G401 (cell line): ENCODE measurements at regions not wholly inside any gene's neighbourhood (a gene's known extent, or its start where the extent isn't known, plus 50 kb on each side); places are given as distances from the start of the nearest gene placed in this dataset.

Experiments used
- DNase-seq: peaks from one replicate; pipeline ENCODE4 v3.0.0-alpha.2; 2015; ENCODE audit warnings: low spot score
- in situ Hi-C: cut with HindIII; loops from 2 replicates; pipeline ENCODE4 v1.10.0; 2016; ENCODE audit warnings: low sequenced_read_pairs, mixed read lengths

DNA sequence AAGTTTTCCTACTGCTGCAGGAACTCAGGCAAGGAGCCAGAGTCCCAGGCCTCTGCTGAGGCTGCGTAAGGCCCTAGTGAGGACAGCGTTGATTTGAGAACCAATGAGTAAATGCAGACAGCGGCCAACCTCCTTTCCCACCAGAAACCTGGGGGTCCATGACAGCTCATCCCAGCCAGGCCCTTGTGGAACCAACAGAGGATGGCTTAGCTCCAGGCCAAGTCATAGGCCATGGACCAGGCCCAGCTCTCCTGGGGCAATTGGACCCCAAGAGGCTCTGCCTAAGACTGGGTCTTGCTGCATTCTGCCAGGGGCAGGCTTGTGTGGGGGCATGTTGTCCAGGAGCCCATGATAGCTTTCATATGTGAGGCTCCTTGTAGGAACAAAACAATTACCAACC lies 65.4 kb upstream of the PPP1R3C start:
- no peak for DNase-seq
- in situ Hi-C loops, result no loop called here

DNA sequence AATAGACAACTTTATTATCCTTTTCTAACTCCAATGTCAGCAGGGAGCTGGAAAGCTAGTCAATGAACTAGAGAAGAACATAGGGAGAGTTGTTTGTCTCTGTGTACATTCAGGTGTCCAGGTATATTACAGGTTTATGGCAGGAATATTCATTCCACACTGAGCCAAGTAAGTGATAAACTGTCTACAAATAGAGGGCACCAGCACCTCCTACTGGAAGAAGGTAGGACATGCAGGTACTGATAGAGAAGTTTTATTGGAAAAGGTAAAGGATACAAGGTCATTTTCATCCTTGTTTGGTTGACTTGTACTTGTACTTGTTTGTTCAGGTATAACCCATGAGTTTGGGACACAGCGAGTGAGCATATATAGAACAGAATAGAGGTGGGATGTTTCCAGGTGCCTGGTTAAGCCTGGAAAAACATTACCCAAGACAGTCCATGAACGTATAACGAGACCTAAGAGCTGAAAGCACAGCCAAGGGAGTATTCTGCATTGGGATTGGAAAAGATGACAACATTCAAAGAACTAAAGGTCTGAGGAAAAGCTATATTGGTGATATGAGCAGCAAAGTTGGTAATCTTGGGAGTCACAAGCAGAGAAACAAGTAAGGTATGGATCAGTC lies 61.4 kb upstream of the PPP1R3C start:
- peak; percentile 9 for DNase-seq
- in situ Hi-C loops, result no loop called here

DNA sequence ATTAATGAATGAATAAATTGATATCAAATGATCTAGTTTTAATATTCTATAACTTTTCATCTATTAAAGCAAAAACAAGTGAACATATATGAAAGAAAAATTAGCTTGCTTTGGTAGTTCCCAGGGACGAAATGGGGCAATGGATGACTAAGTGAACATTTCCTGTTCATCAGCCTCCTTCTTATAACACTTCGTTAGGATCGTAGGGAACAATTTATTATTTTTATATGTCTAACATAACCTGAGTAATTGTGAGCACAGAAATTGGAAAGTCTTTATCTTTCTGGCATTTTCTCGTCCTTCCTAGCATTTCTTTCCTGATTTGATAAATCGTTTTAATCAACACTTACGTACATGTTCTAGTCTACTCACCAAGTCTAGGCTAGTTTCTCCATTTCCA lies 59.1 kb upstream of the PPP1R3C start:
- in situ Hi-C loops, result no loop called here
- DNase-seq, result no peak

DNA sequence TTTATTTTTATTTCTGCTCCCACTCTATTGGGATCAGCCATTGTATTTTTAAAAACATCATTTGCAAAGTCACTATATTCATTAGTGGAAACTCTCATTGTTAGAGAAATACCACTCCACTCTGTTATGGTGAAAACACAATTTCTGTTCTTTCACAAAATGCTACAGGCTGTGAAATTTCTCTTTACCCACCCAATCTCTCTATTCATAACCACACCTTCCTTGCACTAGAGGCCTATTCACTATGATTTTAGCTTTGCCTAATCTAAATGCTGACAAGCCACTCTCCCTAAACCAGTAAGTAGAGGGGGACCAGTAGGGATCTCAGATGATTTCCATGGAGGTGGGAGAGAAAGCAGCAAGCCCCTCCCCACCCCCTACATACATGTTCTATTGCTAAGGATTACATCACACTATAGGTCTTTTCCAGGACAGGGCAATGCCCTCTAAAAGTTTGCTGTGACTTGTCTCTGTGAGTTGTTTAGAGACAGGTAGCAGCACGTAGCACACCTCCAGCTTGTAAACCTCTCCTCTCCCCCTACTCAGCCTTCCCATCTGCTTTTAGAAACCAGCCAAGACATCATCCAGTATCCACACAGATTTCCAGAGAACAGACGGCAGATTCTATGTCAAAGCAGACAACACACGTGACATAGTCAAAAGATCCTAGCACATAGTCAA lies 58.3 kb upstream of the PPP1R3C start:
- in situ Hi-C loops, result no loop called here

DNA sequence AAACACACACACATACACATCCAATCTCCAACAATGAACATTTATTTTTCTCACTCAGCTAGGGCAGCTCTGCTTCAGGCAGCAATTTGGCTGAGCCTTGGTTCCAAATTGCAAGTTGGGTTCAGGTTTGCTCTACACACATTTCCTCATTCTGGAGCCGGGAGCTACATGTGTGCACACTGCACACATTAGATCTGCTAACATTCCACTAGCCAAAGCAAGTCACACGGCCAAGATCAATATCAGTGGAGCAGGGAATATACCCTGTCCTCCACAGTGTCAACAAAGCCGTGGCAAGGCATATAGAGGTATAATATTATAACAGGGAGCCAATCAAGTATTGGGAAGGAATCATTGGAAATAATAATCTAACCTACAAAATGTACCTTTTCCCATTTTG lies 57.5 kb upstream of the PPP1R3C start:
- DNase-seq, result no peak
- in situ Hi-C loops, result no loop called here

More for the DNA sequence above, 58.3 kb upstream of the PPP1R3C start:
- DNase-seq, result no peak

DNA sequence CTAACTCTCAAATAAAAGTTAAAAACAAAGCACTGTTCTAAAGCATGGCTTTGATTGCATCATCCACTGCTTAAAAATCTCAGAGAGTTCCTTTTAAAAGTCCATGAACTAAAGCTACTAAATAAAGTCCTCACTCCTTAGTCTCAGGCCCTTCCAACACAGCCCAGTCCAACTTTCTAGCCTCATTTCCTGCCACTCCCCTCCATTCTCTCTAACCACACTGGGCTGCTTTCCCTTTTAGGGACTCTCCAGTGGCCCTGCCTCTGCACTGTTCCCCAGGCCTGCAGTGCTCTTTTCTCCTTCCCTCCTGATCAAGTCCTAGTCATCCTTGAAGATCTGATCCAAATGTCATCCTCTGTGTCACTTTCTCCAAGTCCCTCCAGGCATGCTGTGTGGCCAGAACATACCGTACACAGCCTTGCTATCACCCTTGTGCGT lies 56.9 kb upstream of the PPP1R3C start:
- in situ Hi-C loops, result no loop called here
- DNase-seq, result no peak

DNA sequence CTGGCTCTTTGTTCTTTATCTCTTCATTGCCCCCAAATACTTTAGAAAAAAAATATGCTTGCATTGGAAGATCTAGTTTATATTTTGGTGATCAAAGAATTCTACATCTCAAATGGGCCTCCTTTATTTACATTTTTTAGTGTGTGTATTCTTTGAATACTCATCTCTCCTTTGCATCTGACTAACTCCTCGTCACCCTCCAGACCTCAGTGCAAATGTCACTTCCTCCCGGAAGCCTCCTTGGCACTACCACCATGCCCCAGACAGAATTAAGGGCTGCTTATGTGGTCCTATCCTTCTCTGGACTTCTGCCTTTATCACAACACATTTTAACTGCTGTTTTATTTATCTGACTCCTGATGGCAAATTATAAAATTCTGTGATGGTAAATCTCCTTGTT lies 52.0 kb upstream of the PPP1R3C start:
- in situ Hi-C loops, result no loop called here

DNA sequence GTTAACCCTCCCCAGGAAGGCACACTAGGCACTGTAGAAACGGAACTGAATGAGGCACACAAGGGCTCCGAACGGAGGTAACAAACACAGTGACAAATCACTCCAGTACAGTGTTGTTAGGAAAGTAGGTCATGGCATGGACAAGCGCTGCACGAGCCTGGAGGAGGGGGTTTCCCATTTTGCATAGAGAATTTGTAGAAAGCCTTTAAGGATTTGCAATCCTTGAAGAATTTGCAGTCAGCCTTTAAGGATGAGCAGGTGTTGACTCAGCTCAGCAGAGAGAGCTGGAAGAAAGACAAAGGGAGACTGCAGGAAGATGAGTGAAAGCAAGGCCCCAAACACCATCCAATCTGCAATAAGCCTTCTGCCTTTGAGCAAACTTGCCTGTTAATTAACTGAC lies 51.1 kb upstream of the PPP1R3C start:
- peak; percentile 49 for DNase-seq
- in situ Hi-C loops, result no loop called here

More for the DNA sequence above, 52.0 kb upstream of the PPP1R3C start:
- no peak for DNase-seq

DNA sequence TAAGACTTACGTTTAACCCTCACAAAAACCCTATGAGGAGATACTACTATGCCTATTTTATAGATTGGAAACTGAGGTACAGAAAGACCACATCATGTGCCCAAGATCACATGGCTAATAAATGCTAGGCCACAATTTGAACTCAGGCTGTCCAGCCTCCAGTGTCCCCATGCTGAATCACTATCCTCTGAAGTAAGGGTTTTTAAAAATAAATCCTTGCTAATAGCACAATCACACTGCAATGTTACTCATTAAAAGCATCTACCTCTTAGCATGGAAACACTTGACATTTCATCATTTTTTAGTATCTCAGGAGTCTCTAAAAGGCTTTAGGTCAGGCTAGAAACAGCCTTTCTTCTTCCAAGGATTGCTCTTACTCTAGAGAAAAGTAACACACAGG lies 50.0 kb upstream of the PPP1R3C start:
- in situ Hi-C loops, result no loop called here
- DNase-seq, result no peak
